ENCODE measurements at regions not wholly inside any gene's neighbourhood (a gene's known extent, or its start where the extent isn't known, plus 50 kb on each side); places are given as distances from the start of the nearest gene placed in this dataset.

- H3K27ac ChIP-seq (ENCODE audit: extremely low read length, insufficient read depth, low read length): no peak overlapping the region
- peak; percentile 3; the same call in 1 of the 3 replicates for ATAC-seq
- no peak overlapping the region for H3K4me2 ChIP-seq (ENCODE audit: low read depth, low read length)
- no peaks in the 10 kb centered on the region for H3K9me3 ChIP-seq (ENCODE audit: low read length)
- no TSS peak for BruUV-seq (replicated peaks)
- no peak for DNase-seq (ENCODE audit: low spot score)
- peaks cover 2 to 7% of the 10 kb centered on the region in 2 experiments; a peak in 2 of 5 replicates for H3K27me3 ChIP-seq (ENCODE audit: control insufficient read depth in 1 of 2, insufficient read depth in 2 of 2, low read length in 2 of 2)
- no peaks in the 10 kb centered on the region for H4K20me1 ChIP-seq (ENCODE audit: insufficient read depth, low read length)
- ChIA-PET CTCF (ENCODE audit: low intra/inter-chr PET ratio, low total read pairs) (no interaction called here), POLR2A (no interaction called here)
- no peak overlapping the region for H3K9ac ChIP-seq (ENCODE audit: insufficient read depth, low read depth, low read length)
- no peak overlapping the region for H3K4me3 ChIP-seq (replicated peaks in 1 of 3; ENCODE audit: insufficient read depth in 1 of 3, low read depth in 2 of 3, low read length in 3 of 3)
- H3K79me2 ChIP-seq (ENCODE audit: insufficient read depth, low read length): no peaks in the 10 kb centered on the region
- no peak for FAIRE-seq
- in situ Hi-C loops (cut with HindIII; ENCODE audit: extremely low pct_ligation_motif_present, low pct_unique_long_range_greater_than_20kb): no loop called here
- H2AFZ ChIP-seq (ENCODE audit: low read length): no peak overlapping the region
- peaks cover 14% of the 10 kb centered on the region for H3K4me1 ChIP-seq (ENCODE audit: insufficient read depth, low read length)
- intact Hi-C loops (cut with micrococcal nuclease; ENCODE audit: unreplicated experiment): no loop called here
- 53% methylated on average over 13 of the region's 17 CpGs for WGBS (ENCODE audit: low lambda C conversion rate)
- H3K36me3 ChIP-seq (replicated peaks in 1 of 2; ENCODE audit: control insufficient read depth in 1 of 2, insufficient read depth in 2 of 2, low read length in 2 of 2): no peaks in the 10 kb centered on the region
- TF ChIP-seq SUZ12 (IDR thresholded peaks at IDR 0.05; ENCODE audit: low read depth, low read length) (no peak), KDM2A (CRISPR knock-in tag; IDR thresholded peaks at IDR 0.05; ENCODE audit: borderline replicate concordance, low read depth) (no peak), EEA1 (CRISPR knock-in tag; IDR thresholded peaks at IDR 0.05; ENCODE audit: borderline replicate concordance) (no peak), MAFF (IDR thresholded peaks at IDR 0.05; ENCODE audit: low read depth, low read length) (no peak), KAT8 (CRISPR knock-in tag; IDR thresholded peaks at IDR 0.05) (no peak), ZNF839 (CRISPR knock-in tag; IDR thresholded peaks at IDR 0.05; ENCODE audit: borderline replicate concordance) (no peak), ZBED4 (CRISPR knock-in tag; IDR thresholded peaks at IDR 0.05; ENCODE audit: borderline replicate concordance) (no peak), TAF1 (CRISPR knock-in tag; IDR thresholded peaks at IDR 0.05) (no peak), FOXO4 (CRISPR knock-in tag; conservative IDR thresholded peaks at IDR 0.05) (no peak), KLF9 (CRISPR knock-in tag; IDR thresholded peaks at IDR 0.05; ENCODE audit: low read depth) (no peak), ZNF747 (CRISPR knock-in tag; IDR thresholded peaks at IDR 0.05; ENCODE audit: borderline replicate concordance) (no peak)
- TF ChIP-seq, protein P1, sequence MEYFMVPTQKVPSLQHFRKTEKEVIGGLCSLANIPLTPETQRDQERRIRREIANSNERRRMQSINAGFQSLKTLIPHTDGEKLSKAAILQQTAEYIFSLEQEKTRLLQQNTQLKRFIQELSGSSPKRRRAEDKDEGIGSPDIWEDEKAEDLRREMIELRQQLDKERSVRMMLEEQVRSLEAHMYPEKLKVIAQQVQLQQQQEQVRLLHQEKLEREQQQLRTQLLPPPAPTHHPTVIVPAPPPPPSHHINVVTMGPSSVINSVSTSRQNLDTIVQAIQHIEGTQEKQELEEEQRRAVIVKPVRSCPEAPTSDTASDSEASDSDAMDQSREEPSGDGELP (IDR thresholded peaks at IDR 0.05; ENCODE audit: borderline replicate concordance, low read depth): no peak
Measured at GRCh38 chr2:128446874-128447537, 128.3 kb upstream of the HS6ST1 start.
